Left ventricle myocardium inferior (tissue), 1 donor: ENCODE measurements at regions not wholly inside any gene's neighbourhood (a gene's known extent, or its start where the extent isn't known, plus 50 kb on each side); places are given as distances from the start of the nearest gene placed in this dataset.

Experiments used
- DNase-seq: peaks from one replicate; pipeline ENCODE4 v3.0.0-alpha.2; 2020
- H3K27ac ChIP-seq: fragments of 200-600 bp; replicated peaks from 2 replicates; pipeline ENCODE4 v1.8.0; 2021
- H3K27me3 ChIP-seq: fragments of 200-600 bp; 2 replicates; pipeline ENCODE4 v1.8.0; 2021; ENCODE audit warnings: low read depth
- H3K36me3 ChIP-seq: fragments of 200-600 bp; 2 replicates; pipeline ENCODE4 v1.8.0; 2021
- H3K4me1 ChIP-seq: fragments of 200-600 bp; 2 replicates; pipeline ENCODE4 v1.8.0; 2021
- H3K4me3 ChIP-seq: fragments of 200-600 bp; 2 replicates; pipeline ENCODE4 v1.8.0; 2021; ENCODE audit warnings: mild to moderate bottlenecking, moderate library complexity
- H3K9me3 ChIP-seq: fragments of 200-600 bp; replicated peaks from 2 replicates; pipeline ENCODE4 v1.8.0; 2021
- CTCF ChIP-seq: fragments of 200-600 bp; IDR thresholded peaks from 2 replicates; pipeline ENCODE4 v1.8.0; 2021; ENCODE audit warnings: antibody characterized with exemption, mild to moderate bottlenecking, borderline replicate concordance
- intact Hi-C: fragments of 100-400 bp; cut with micrococcal nuclease; formaldehyde crosslinking; loops from one replicate; pipeline ENCODE4 v1.11.0; 2022
- donor health status: DM: no; HTN: yes; CAD: no; lungs with severe emphysema.

GRCh38 chr3:65177960-65178376, 490.2 kb upstream of the ADAMTS9 start:
- H3K27ac ChIP-seq, result no peak overlapping the region
- H3K4me1 ChIP-seq, result peaks cover 37% of the 10 kb centered on the region
- H3K4me3 ChIP-seq, result no peak overlapping the region
- H3K9me3 ChIP-seq, result no peaks in the 10 kb centered on the region
- intact Hi-C loops, result no loop called here
- no peak for DNase-seq
- H3K36me3 ChIP-seq, result no peaks in the 10 kb centered on the region
- H3K27me3 ChIP-seq, result no peaks in the 10 kb centered on the region
- TF ChIP-seq CTCF, result no peak

DNA sequence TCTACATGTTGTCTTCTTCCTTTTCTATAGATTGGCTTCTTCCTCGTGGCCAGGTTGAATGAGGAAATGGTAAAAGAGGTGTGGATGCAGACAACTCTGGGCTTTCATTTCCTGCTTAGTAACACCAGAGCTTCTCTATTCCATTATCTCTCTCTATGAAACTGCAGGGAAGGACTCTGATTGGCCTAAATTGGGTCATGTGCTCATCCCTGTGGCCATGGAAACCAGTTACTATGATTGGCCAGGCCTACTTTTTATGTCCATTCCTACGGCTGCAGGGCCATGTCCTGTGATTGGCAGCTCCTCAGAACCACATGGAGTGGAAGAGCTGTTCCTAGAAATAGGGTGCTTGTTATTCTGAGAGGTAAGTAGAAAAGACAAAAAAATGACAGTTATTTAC, 486.9 kb upstream of the ADAMTS9 start:
- H3K4me1 ChIP-seq, result peaks cover 26% of the 10 kb centered on the region
- H3K4me3 ChIP-seq, result no peak overlapping the region
- DNase-seq, result no peak
- TF ChIP-seq CTCF, result no peak
- intact Hi-C loops, result no loop called here
- H3K27ac ChIP-seq, result no peak overlapping the region
- peaks cover 7% of the 10 kb centered on the region for H3K9me3 ChIP-seq
- H3K27me3 ChIP-seq, result no peaks in the 10 kb centered on the region
- no peaks in the 10 kb centered on the region for H3K36me3 ChIP-seq

DNA sequence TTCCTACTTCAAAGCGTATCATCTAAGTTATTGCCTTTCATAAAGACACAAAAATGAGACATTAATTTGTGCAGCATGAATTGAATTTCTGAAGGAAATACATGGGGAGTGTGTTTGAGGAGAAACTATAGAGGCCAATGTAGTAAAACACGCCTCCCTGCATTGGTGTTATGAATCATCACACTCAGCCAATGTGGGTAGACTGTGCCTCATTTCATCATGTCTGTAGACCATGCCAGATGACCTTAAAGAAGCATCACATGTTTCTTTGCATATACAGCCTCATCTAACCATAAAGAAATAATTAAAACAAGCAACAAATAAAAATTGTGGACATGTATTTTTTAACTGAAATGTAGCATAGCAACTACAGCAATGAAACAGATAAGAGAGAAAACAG, 486.0 kb upstream of the ADAMTS9 start:
- Histone ChIP-seq H3K27me3 (no peaks in the 10 kb centered on the region), H3K4me3 (no peak overlapping the region)
- intact Hi-C loops, result no loop called here

DNA sequence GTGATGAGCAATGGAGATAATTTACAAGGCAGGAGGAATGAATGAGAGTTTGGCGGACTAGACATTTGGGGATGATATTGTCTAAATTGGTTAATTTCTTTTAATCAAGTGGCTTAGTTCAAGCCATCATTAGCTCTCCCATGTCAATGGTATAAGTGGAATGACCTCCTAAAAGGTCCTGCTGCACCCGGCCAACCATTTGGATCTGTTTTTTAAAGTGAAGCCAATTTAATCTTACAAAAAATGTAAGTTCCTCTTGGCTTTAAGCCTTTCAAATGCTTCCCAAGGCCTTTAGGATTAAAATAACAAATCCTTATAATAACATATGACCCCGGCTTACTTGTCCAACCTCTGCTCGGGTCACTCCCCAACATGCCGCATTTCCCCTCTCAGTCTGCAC, 484.4 kb upstream of the ADAMTS9 start:
- intact Hi-C loops, result no loop called here
- Histone ChIP-seq H3K27ac (peak overlapping the region; percentile 77), H3K9me3 (peaks cover 7% of the 10 kb centered on the region), H3K4me3 (no peak overlapping the region), H3K4me1 (peaks cover 30% of the 10 kb centered on the region), H3K36me3 (no peaks in the 10 kb centered on the region), H3K27me3 (no peaks in the 10 kb centered on the region)
- no peak for DNase-seq
- TF ChIP-seq CTCF, result no peak

More for the DNA sequence above, 486.0 kb upstream of the ADAMTS9 start:
- H3K27ac ChIP-seq, result no peak overlapping the region
- H3K36me3 ChIP-seq, result no peaks in the 10 kb centered on the region
- peaks cover 35% of the 10 kb centered on the region for H3K4me1 ChIP-seq
- TF ChIP-seq CTCF, result no peak
- H3K9me3 ChIP-seq, result peaks cover 7% of the 10 kb centered on the region
- DNase-seq, result no peak

DNA sequence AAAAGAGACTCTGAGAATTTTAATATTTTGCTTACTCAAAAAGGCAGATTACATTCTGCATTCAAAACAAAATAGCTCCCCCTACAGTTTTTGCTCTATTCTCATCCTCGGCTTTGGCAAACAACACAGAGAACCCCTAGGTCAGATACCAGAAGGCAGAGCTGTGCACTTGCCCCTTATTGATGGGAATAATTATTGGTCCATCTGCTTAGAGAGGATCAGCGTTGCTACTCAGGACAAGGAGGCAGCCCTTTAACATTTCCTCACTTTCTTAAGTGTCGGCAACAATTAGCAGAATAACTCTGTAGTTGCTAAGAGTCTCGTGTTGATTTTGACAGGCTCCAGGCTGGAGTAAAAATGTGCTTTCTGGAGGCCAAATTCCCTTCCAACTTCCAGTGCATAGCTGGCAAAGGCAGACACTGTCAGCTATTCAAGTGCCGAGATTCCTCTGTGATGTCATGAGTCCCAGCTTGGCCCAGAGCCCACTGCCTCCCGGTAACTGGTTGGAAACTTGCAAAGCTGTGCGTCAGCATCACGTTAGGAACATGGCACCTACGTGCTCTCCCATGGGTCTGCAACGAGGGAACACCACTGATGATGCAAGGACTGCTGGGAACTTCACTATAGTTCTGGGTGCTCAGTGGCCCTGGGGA, 482.7 kb upstream of the ADAMTS9 start:
- intact Hi-C loops, result no loop called here
- H3K27me3 ChIP-seq, result no peaks in the 10 kb centered on the region
- DNase-seq, result peak; percentile 85
- H3K9me3 ChIP-seq, result peaks cover 7% of the 10 kb centered on the region
- peak overlapping the region; percentile 13 for H3K4me3 ChIP-seq
- peak; percentile 64 for TF ChIP-seq CTCF
- no peaks in the 10 kb centered on the region for H3K36me3 ChIP-seq
- peaks cover 30% of the 10 kb centered on the region for H3K4me1 ChIP-seq
- H3K27ac ChIP-seq, result peak overlapping the region; percentile 77
